Endothelial cell of umbilical vein (primary cell): ENCODE measurements at regions not wholly inside any gene's neighbourhood (a gene's known extent, or its start where the extent isn't known, plus 50 kb on each side); places are given as distances from the start of the nearest gene placed in this dataset.
A peak's percentile ranks its signal among the peaks of the same experiment; 100 is the strongest.

Experiments
- BruUV-seq: library from RNA; stranded (reverse); fragments of 400-500 nt; replicated peaks from 2 replicates; lab custom pipeline; 2021; lab: Mats Ljungman, UMichigan
- CTCF ChIA-PET: fragments of 300-600, 350-600 bp; sonication (Branson Sonifier 250); formaldehyde crosslinking; loops from one replicate; lab custom pipeline; 2021; ENCODE audit warnings: antibody characterized with exemption, inconsistent platforms; lab: Charles Lee
- POLR2A ChIA-PET: fragments of 300-600, 350-600 bp; sonication (Branson Sonifier 250); formaldehyde crosslinking; loops from one replicate; lab custom pipeline; 2021; ENCODE audit warnings: antibody characterized with exemption, inconsistent platforms; lab: Charles Lee
- DNase-seq: peaks from one replicate; pipeline ENCODE4 v3.0.0-alpha.2; 2011; ENCODE audit warnings: low read depth, low spot score
- FAIRE-seq: peaks from 2 replicates; lab custom pipeline; 2011; peaks lifted over from hg19 to GRCh38; lab: Jason Lieb, UNC
- H2AFZ ChIP-seq: 2 replicates; pipeline ENCODE4 v1.6.0; 2012; ENCODE audit warnings: low read depth, low read length, control low read depth, inconsistent platforms
- H3K27ac ChIP-seq: 2 replicates; pipeline ENCODE4 v1.5.1; 2011; ENCODE audit warnings: low read depth, mild to moderate bottlenecking, control low read depth, low read length, moderate library complexity; ENCODE audit not compliant: insufficient read depth
- H3K27me3 ChIP-seq, 2 experiments: 2 replicates each; pipeline versions ENCODE4 v1.6.0 to v1.6.1; 2011; ENCODE audit warnings: low read length in 2 of 2, mixed read lengths in 1 of 2; ENCODE audit not compliant: control insufficient read depth in 2 of 2, insufficient read depth in 2 of 2
- H3K36me3 ChIP-seq, 2 experiments: 2 replicates in 1 of 2; 3 replicates in 1 of 2; pipeline ENCODE4 v1.5.1; 2011; ENCODE audit warnings: low read length in 2 of 2, mild to moderate bottlenecking in 1 of 2, moderate library complexity in 1 of 2; ENCODE audit not compliant: control insufficient read depth in 2 of 2, insufficient read depth in 2 of 2; ENCODE audit errors: extremely low read depth in 1 of 2
- H3K4me1 ChIP-seq: 3 replicates; pipeline ENCODE4 v1.5.1; 2011; ENCODE audit warnings: mild to moderate bottlenecking, low read length; ENCODE audit not compliant: control insufficient read depth, insufficient read depth; ENCODE audit errors: extremely low read depth
- H3K4me2 ChIP-seq: 2 replicates; pipeline ENCODE4 v1.6.1; 2011; ENCODE audit warnings: low read length, control low read depth, mixed read lengths; ENCODE audit not compliant: insufficient read depth
- H3K4me3 ChIP-seq, 3 experiments: fragments of 200-600 bp in 1 of 3; sonication (generic), shearing (Covaris generic) in 1 of 3; replicated peaks in 1 of 3; 2 replicates each; pipeline ENCODE4 v1.5.1; 2011 to 2016; ENCODE audit warnings: control low read depth in 3 of 3, low read length in 3 of 3, mild to moderate bottlenecking in 2 of 3, inconsistent platforms in 1 of 3, low read depth in 1 of 3, moderate library complexity in 1 of 3; ENCODE audit not compliant: insufficient read depth in 1 of 3
- H3K79me2 ChIP-seq: 2 replicates; pipeline ENCODE4 v1.6.0; 2012; ENCODE audit warnings: low read length, inconsistent platforms; ENCODE audit not compliant: control insufficient read depth, insufficient read depth
- H3K9ac ChIP-seq: replicated peaks from 2 replicates; pipeline ENCODE3; 2011; ENCODE audit warnings: low read length, control low read depth; ENCODE audit not compliant: insufficient read depth; ENCODE audit errors: extremely low read depth
- H3K9me1 ChIP-seq: replicated peaks from 3 replicates; pipeline ENCODE4 v1.6.0; 2011; ENCODE audit warnings: mild to moderate bottlenecking, low read length; ENCODE audit not compliant: control insufficient read depth, insufficient read depth; ENCODE audit errors: extremely low read depth
- H3K9me3 ChIP-seq: replicated peaks from 2 replicates; pipeline ENCODE4 v1.5.1; 2012; ENCODE audit warnings: low read length, inconsistent platforms; ENCODE audit not compliant: control insufficient read depth, insufficient read depth
- H4K20me1 ChIP-seq: replicated peaks from 2 replicates; pipeline ENCODE3; 2011; ENCODE audit warnings: mild to moderate bottlenecking, low read length; ENCODE audit not compliant: control insufficient read depth, insufficient read depth; ENCODE audit errors: extremely low read depth
- CTCF ChIP-seq, 2 donors: IDR thresholded peaks; 1 replicate in 1 of 2; 2 replicates in 1 of 2; pipeline ENCODE4 v1.5.1; 2011; ENCODE audit warnings: low read length in 2 of 2, mild to moderate bottlenecking in 2 of 2, moderate library complexity in 2 of 2, control low read depth in 1 of 2, inconsistent platforms in 1 of 2, low read depth in 1 of 2; ENCODE audit not compliant: insufficient read depth in 1 of 2; ENCODE audit errors: extremely low read depth in 1 of 2
- EZH2 ChIP-seq: IDR thresholded peaks from 2 replicates; pipeline ENCODE4 v1.6.1; 2012; ENCODE audit warnings: borderline replicate concordance, low read depth, mild to moderate bottlenecking, moderate library complexity, low read length, inconsistent platforms; ENCODE audit not compliant: severe bottlenecking
- FOS ChIP-seq: IDR thresholded peaks from 2 replicates; pipeline ENCODE4 v1.6.1; 2011; ENCODE audit warnings: mild to moderate bottlenecking, low read length, moderate library complexity, borderline replicate concordance; ENCODE audit not compliant: insufficient read depth
- GATA2 ChIP-seq: IDR thresholded peaks from 2 replicates; pipeline ENCODE4 v1.7.0; 2011; ENCODE audit warnings: low read depth, mild to moderate bottlenecking, moderate library complexity, mixed read lengths, low read length; ENCODE audit not compliant: insufficient read length, insufficient read depth
- JUN ChIP-seq: IDR thresholded peaks from 2 replicates; pipeline ENCODE4 v1.6.1; 2011; ENCODE audit warnings: borderline replicate concordance, low read depth; ENCODE audit not compliant: insufficient read length, insufficient read depth
- MAX ChIP-seq: IDR thresholded peaks from 2 replicates; pipeline ENCODE4 v1.6.1; 2011; ENCODE audit not compliant: insufficient read depth, insufficient read length
- MYC ChIP-seq: IDR thresholded peaks from one replicate; pipeline ENCODE4 v1.6.1; 2011; ENCODE audit warnings: mild to moderate bottlenecking, low read depth, low read length
- POLR2A ChIP-seq: IDR thresholded peaks from 2 replicates; pipeline ENCODE4 v1.6.1; 2012; ENCODE audit warnings: low read depth, mild to moderate bottlenecking, control low read depth, low read length
- POLR2AphosphoS5 ChIP-seq: IDR thresholded peaks from 2 replicates; pipeline ENCODE4 v1.6.1; 2012; ENCODE audit warnings: low read depth, mild to moderate bottlenecking, control low read depth, low read length, moderate library complexity; ENCODE audit not compliant: insufficient read depth
- dilution Hi-C: fragments of 300-500 bp; cut with MboI; formaldehyde crosslinking; loops from one replicate; pipeline ENCODE4 v1.15.0; 2019; ENCODE audit warnings: low sequenced_read_pairs; ENCODE audit not compliant: extremely low pct_ligation_motif_present
- intact Hi-C: fragments of 100-400 bp; cut with micrococcal nuclease; formaldehyde crosslinking; loops from one replicate; pipeline ENCODE4 v1.10.0; 2022

- Histone ChIP-seq H4K20me1 (no peaks in the 10 kb centered on the region), H3K9me3 (peaks cover 42% of the 10 kb centered on the region), H3K27ac (no peak overlapping the region), H3K4me2 (no peak overlapping the region), H3K9ac (no peak overlapping the region), H2AFZ (no peak overlapping the region), H3K36me3 (no peaks in the 10 kb centered on the region), H3K9me1 (no peaks in the 10 kb centered on the region), H3K27me3 (no peaks in the 10 kb centered on the region), H3K4me1 (no peaks in the 10 kb centered on the region), H3K4me3 (no peak overlapping the region), H3K79me2 (no peaks in the 10 kb centered on the region)
- intact Hi-C loops: no loop called here
- POLR2A ChIA-PET: no interaction called here
- TF ChIP-seq MAX (no peak), POLR2AphosphoS5 (no peak), EZH2 (no peak), CTCF (IDR thresholded peaks at IDR 0.05; ENCODE audit: extremely low read depth in 1 of 2, insufficient read depth in 1 of 2, low read depth in 1 of 2, low read length in 2 of 2) (no peak), JUN (no peak), MYC (no peak), POLR2A (no peak), FOS (no peak), GATA2 (no peak)
- FAIRE-seq (no peak), DNase-seq (peak; percentile 63)
- CTCF ChIA-PET: no interaction called here
- dilution Hi-C loops: no loop called here
- BruUV-seq: no TSS peak
These were observed 475.2 kb upstream of the WSB1 start for GRCh38 chr17:26818736-26819135.
